GM10248 (cell line): ENCODE measurements at regions not wholly inside any gene's neighbourhood (a gene's known extent, or its start where the extent isn't known, plus 50 kb on each side); places are given as distances from the start of the nearest gene placed in this dataset.

ENCODE experiments used
- CTCF ChIA-PET: fragments of 300-600 bp; sonication (Branson Sonifier 250); formaldehyde crosslinking; extraction: SDS; loops from one replicate; lab custom pipeline; 2021; ENCODE audit warnings: antibody characterized with exemption; lab: Yijun Ruan, JAX
- POLR2A ChIA-PET: fragments of 350-650 bp; sonication (Branson Sonifier 250); formaldehyde crosslinking; extraction: SDS; loops from one replicate; lab custom pipeline; 2020; ENCODE audit warnings: antibody characterized with exemption; lab: Yijun Ruan, JAX
- DNase-seq: peaks from one replicate; pipeline ENCODE4 v3.0.0; 2012; ENCODE audit errors: extremely low spot score
- CTCF ChIP-seq: IDR thresholded peaks from 2 replicates; pipeline ENCODE4 v1.5.1; 2012; ENCODE audit warnings: mild to moderate bottlenecking, low read depth; ENCODE audit errors: extremely low read depth, missing control alignments, control extremely low read depth

DNA sequence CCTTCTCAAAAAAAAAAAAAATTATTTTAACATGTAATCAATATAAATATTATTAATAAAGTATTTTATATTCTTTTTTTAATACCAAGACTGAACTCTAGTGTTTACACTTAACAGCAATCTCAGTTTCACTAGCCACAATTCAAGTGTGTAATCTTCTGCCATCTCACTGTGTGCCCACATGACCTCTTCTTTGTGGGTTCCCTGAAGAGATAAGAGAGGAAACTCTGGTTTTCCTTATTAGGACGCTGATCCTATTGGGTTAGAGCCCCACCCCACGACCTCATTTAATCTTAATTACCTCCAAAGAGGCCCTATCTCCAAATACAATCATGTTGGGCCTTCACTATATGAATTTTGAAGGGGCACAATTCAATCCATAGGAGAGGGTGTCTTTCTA, 177.6 kb downstream of the STK31 start:
- TF ChIP-seq CTCF: no peak
- POLR2A ChIA-PET: no interaction called here

GRCh38 chr7:23888958-23889357, 178.9 kb downstream of the STK31 start:
- POLR2A ChIA-PET: no interaction called here
- no peak for TF ChIP-seq CTCF
- CTCF ChIA-PET: no interaction called here
- no peak for DNase-seq

More for the DNA sequence above, 177.6 kb downstream of the STK31 start:
- CTCF ChIA-PET: no interaction called here
- DNase-seq: no peak

DNA sequence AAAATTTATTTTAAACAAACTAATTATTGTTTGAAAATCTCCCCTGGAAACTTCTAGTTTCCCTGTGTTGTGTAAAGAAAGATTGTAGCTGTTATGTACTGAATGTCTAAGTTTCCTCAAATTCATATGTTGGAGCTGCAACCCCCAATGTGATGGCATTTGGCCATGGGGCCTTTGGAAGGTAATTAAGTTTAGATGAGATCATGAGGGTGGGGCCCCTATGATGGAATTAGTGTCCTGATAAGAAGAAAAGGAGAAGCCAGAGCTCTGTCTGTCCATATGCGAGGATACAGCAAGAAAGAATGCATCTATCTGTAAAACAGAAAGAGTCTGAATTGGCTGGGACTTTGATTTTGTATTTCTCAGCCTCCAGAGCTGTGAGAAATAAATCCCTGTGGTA, 179.5 kb downstream of the STK31 start:
- DNase-seq: no peak
- POLR2A ChIA-PET: no interaction called here
- no peak for TF ChIP-seq CTCF
- CTCF ChIA-PET: no interaction called here

DNA sequence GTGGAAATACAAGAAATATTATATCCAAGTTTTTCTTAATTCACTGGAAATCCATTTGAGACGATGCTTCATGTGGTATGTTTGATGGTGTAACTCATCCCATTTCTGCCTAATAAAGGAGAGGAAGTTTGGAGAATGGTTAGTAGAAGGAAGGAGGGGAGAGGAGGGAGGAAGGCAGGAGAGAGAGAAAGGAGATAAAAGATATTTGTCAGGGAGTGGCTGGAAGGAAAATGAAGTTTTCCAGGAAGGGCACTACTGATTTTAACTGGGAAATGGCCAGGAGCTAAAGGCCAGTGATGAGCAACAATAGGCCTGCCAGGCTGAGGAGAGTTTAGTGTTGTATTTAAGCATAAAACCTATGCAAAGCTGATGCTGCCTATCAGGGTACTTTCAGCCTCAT, 182.0 kb downstream of the STK31 start:
- ChIA-PET POLR2A (no interaction called here), CTCF (interaction anchor here (0.8 kb wide), 1 partner anchor 12 kb away, joined by 3 read pairs; no protein-coding TSS in a partner anchor)

DNA sequence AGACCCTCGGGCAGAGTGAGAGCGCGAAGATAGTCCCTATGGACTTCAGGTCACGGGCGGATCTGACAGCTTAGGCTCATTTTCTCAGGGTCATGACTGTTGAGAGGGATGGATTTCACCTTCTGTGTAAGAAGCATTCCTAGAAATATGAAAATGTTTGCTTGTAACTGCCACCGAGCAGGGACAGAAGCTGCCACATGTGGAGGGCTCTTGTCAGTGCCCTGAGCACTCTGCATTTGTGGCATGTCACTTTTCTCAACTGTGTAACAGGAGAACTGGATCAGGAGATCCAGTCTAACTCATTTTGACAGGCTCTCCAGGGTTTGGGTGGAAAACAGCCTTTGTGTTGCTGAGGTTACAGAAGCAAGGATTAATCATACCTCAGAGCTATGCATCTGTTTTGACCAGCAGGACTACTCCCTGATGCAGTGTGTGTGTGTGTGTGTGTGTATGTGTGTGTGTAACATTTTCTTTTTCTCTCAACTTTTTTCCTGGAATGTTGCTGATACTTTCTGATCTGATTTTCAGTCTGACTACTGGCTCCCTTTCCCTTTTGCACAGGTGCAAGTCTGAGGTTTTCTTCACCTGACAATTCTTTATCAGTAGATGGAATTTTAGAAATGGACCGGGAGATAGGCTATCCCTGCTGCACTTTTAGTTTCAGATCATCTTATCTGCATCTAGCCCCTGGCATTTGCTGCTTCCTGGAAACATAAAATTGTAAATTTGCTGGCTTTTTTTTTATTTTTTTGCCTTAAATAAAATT, 183.3 kb downstream of the STK31 start:
- TF ChIP-seq CTCF: no peak
- no peak for DNase-seq
- POLR2A ChIA-PET: no interaction called here
- CTCF ChIA-PET: interaction anchor here (0.8 to 1.1 kb wide), 2 partner anchors 8 to 10 kb away, joined by 3 read pairs; no protein-coding TSS in a partner anchor

More for the DNA sequence above, 182.0 kb downstream of the STK31 start:
- TF ChIP-seq CTCF: no peak
- DNase-seq: no peak

DNA sequence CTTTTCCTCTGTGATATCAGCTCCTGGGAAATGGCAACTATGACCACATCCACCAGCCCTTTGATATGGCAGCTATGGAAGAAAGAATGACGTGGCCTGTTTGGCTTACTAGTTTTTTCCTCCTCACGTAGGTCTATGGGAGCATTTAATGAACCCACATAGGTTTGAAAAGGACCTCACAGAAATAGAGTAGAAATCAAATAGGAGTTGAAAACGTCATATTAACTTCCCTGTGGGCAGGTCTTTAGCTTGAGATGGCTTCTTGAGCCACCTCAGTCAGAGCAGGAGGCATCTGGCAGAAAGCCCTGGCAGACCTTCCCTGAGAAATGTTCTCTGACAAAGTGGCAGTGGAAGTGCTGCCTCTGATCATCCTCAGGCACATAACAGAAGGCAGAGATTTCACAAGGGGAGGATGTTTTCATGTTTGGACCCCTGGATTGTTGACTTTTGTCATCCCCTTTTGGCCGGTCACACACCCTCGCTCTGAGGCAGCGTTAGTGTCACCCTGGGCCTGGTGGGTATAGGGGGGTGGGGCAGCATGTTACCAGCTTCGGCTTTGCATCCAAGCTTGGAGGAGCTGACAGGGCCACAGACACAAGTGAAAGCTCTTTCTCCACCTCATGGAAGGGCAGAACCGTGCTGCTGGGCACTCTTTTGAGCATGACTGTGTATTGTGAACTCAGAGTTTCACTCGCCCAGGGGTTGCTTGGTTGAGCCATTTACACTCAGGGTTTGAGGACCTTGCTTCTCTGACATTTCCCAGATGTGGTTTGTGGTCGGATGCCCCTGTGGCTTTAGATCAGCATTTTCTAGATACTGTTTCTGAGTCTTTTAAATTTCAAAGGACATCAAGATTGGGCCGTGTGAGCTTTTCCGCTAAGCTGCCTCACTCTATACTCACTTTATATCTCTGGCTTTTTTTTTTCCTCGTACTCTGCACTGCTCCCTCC, 184.2 kb downstream of the STK31 start:
- POLR2A ChIA-PET: no interaction called here
- no peak for TF ChIP-seq CTCF
- CTCF ChIA-PET: interaction anchor here (1.1 kb wide), 1 partner anchor 8 kb away, joined by 3 read pairs; no protein-coding TSS in a partner anchor
- no peak for DNase-seq
